ENCODE measurements at regions not wholly inside any gene's neighbourhood (a gene's known extent, or its start where the extent isn't known, plus 50 kb on each side); places are given as distances from the start of the nearest gene placed in this dataset.

GRCh38 chr12:108446766-108447165 lies 68.3 kb upstream of the FICD start:
- TF ChIP-seq BACH2 (CRISPR knock-in tag; IDR thresholded peaks at IDR 0.05; ENCODE audit: borderline replicate concordance) (no peak), PATZ1 (CRISPR knock-in tag; IDR thresholded peaks at IDR 0.05; ENCODE audit: borderline replicate concordance) (no peak), PPARA (CRISPR knock-in tag; IDR thresholded peaks at IDR 0.05; ENCODE audit: borderline replicate concordance) (no peak), CSDC2 (CRISPR knock-in tag; IDR thresholded peaks at IDR 0.05) (no peak), ZNF70 (CRISPR knock-in tag; IDR thresholded peaks at IDR 0.05) (no peak), ZC3H10 (CRISPR knock-in tag; IDR thresholded peaks at IDR 0.05) (no peak), POU6F1 (CRISPR knock-in tag; IDR thresholded peaks at IDR 0.05; ENCODE audit: borderline replicate concordance, low read depth) (no peak), OSR1 (CRISPR knock-in tag; IDR thresholded peaks at IDR 0.05) (no peak), ESRRG (CRISPR knock-in tag; IDR thresholded peaks at IDR 0.05) (no peak), TOX (CRISPR knock-in tag; IDR thresholded peaks at IDR 0.05; ENCODE audit: borderline replicate concordance) (no peak), RARB (CRISPR knock-in tag; IDR thresholded peaks at IDR 0.05) (no peak), ZNF8 (CRISPR knock-in tag; IDR thresholded peaks at IDR 0.05) (no peak), ARNTL (CRISPR knock-in tag; IDR thresholded peaks at IDR 0.05; ENCODE audit: borderline replicate concordance, low read depth) (no peak), ZFP30 (CRISPR knock-in tag; IDR thresholded peaks at IDR 0.05) (no peak), ISL1 (CRISPR knock-in tag; IDR thresholded peaks at IDR 0.05) (no peak), GLIS3 (CRISPR knock-in tag; IDR thresholded peaks at IDR 0.05) (no peak), SNAI2 (CRISPR knock-in tag; IDR thresholded peaks at IDR 0.05) (no peak), TSHZ2 (CRISPR knock-in tag; IDR thresholded peaks at IDR 0.05) (no peak), ZNF565 (CRISPR knock-in tag; conservative IDR thresholded peaks at IDR 0.05; ENCODE audit: low read depth) (no peak)
- TF ChIP-seq, protein P1, sequence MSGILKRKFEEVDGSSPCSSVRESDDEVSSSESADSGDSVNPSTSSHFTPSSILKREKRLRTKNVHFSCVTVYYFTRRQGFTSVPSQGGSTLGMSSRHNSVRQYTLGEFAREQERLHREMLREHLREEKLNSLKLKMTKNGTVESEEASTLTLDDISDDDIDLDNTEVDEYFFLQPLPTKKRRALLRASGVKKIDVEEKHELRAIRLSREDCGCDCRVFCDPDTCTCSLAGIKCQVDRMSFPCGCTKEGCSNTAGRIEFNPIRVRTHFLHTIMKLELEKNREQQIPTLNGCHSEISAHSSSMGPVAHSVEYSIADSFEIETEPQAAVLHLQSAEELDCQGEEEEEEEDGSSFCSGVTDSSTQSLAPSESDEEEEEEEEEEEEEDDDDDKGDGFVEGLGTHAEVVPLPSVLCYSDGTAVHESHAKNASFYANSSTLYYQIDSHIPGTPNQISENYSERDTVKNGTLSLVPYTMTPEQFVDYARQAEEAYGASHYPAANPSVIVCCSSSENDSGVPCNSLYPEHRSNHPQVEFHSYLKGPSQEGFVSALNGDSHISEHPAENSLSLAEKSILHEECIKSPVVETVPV (CRISPR knock-in tag; IDR thresholded peaks at IDR 0.05): no peak
- no peak for ATAC-seq

DNA sequence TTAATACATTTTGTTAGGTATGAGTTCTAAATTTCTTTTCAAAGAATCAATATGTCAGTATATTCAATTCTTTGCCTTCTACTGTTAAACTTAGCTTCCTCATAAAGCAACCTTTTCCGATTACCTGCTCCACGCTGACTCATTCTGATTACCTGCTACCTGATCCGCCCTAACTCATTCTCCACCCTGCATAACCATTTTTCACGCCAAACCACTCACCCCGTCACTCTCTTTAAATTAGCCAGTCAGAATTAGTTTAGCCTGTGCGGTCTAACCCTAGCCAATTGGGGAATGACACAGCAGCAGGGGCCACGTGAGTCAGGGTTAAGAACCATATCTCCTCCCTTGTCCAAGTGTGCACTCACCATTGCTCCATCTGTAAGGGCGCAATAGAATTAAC lies 72.2 kb upstream of the FICD start:
- TF ChIP-seq CSDC2 (CRISPR knock-in tag; IDR thresholded peaks at IDR 0.05): no peak
- TF ChIP-seq GLIS3 (CRISPR knock-in tag; IDR thresholded peaks at IDR 0.05): no peak
- TF ChIP-seq ARNTL (CRISPR knock-in tag; IDR thresholded peaks at IDR 0.05; ENCODE audit: borderline replicate concordance, low read depth): no peak
- TF ChIP-seq RARB (CRISPR knock-in tag; IDR thresholded peaks at IDR 0.05): no peak
- TF ChIP-seq PPARA (CRISPR knock-in tag; IDR thresholded peaks at IDR 0.05; ENCODE audit: borderline replicate concordance): no peak
- TF ChIP-seq CREB5 (CRISPR knock-in tag; IDR thresholded peaks at IDR 0.05; ENCODE audit: low read depth): no peak
- TF ChIP-seq, protein P1 (CRISPR knock-in tag; IDR thresholded peaks at IDR 0.05): no peak
- no peak for TF ChIP-seq PATZ1 (CRISPR knock-in tag; IDR thresholded peaks at IDR 0.05; ENCODE audit: borderline replicate concordance)
- TF ChIP-seq ZNF70 (CRISPR knock-in tag; IDR thresholded peaks at IDR 0.05): no peak
- no peak for TF ChIP-seq ZNF8 (CRISPR knock-in tag; IDR thresholded peaks at IDR 0.05)
- no peak for TF ChIP-seq TSHZ2 (CRISPR knock-in tag; IDR thresholded peaks at IDR 0.05)
- no peak for TF ChIP-seq TCF4 (CRISPR knock-in tag; IDR thresholded peaks at IDR 0.05; ENCODE audit: borderline replicate concordance)
- TF ChIP-seq ZC3H10 (CRISPR knock-in tag; IDR thresholded peaks at IDR 0.05): no peak
- ATAC-seq: no peak

Data from SK-N-SH treated with all-trans-retinoic acid at 6 μM for 48 hours (cell line).